A549 (cell line): ENCODE measurements at regions not wholly inside any gene's neighbourhood (a gene's known extent, or its start where the extent isn't known, plus 50 kb on each side); places are given as distances from the start of the nearest gene placed in this dataset.

Experiments used
- CEBPB ChIP-seq, 2 experiments: fragments of >200 bp in 1 of 2; sonication (Bioruptor Twin) in 1 of 2; formaldehyde crosslinking in 1 of 2; IDR thresholded peaks; 2 replicates each; pipeline ENCODE4 v1.6.1; 2012 to 2016
- CTCF ChIP-seq: fragments of >200 bp; sonication (Bioruptor Twin); formaldehyde crosslinking; IDR thresholded peaks from 3 replicates; pipeline ENCODE4 v1.5.1; 2016
- EP300 ChIP-seq, 2 experiments: fragments of >200 bp; sonication (Bioruptor Twin); formaldehyde crosslinking; IDR thresholded peaks; 2 replicates in 1 of 2; 3 replicates in 1 of 2; pipeline ENCODE4 v1.6.1; 2016 to 2017
- FOSL2 ChIP-seq, 2 experiments: fragments of 450-650 bp in 1 of 2; fragments of >200 bp in 1 of 2; sonication (Bioruptor Twin) in 1 of 2; formaldehyde crosslinking; IDR thresholded peaks; 2 replicates each; pipeline versions ENCODE4 v1.5.0 to v1.6.1; 2016 to 2020; ENCODE audit warnings: mild to moderate bottlenecking in 1 of 2, moderate library complexity in 1 of 2
- HDAC2 ChIP-seq: fragments of 200-600 bp; sonication (generic); IDR thresholded peaks from 2 replicates; pipeline ENCODE4 v1.6.1; 2016
- MAX ChIP-seq: IDR thresholded peaks from 2 replicates; pipeline ENCODE4 v1.6.1; 2012
- MYC ChIP-seq: IDR thresholded peaks from 2 replicates; pipeline ENCODE4 v1.6.1; 2012; ENCODE audit warnings: mild to moderate bottlenecking, inconsistent platforms, low read length, improper control_type of control experiment, borderline replicate concordance
- NFE2L2 ChIP-seq: fragments of 150-350 bp; conservative IDR thresholded peaks from 2 replicates; pipeline ENCODE4 v1.6.1; 2014; ENCODE audit warnings: low read length
- PHF8 ChIP-seq: fragments of 200-600 bp; sonication (generic); IDR thresholded peaks from 2 replicates; pipeline ENCODE4 v1.6.1; 2016; ENCODE audit warnings: low read depth, mild to moderate bottlenecking, antibody characterized with exemption, moderate library complexity, borderline replicate concordance
- POLR2A ChIP-seq: IDR thresholded peaks from 2 replicates; pipeline ENCODE4 v1.6.1; 2012; ENCODE audit warnings: mild to moderate bottlenecking, low read length
- RAD21 ChIP-seq, 2 experiments: fragments of >200 bp in 1 of 2; sonication (Bioruptor Twin) in 1 of 2; formaldehyde crosslinking in 1 of 2; IDR thresholded peaks in 1 of 2; conservative IDR thresholded peaks in 1 of 2; 2 replicates in 1 of 2; 3 replicates in 1 of 2; pipeline ENCODE4 v1.6.1; 2012 to 2018; ENCODE audit warnings: inconsistent platforms in 1 of 2
- SMC3 ChIP-seq: fragments of >200 bp; sonication (Bioruptor Twin); formaldehyde crosslinking; IDR thresholded peaks from 3 replicates; pipeline ENCODE4 v1.6.1; 2018; ENCODE audit warnings: inconsistent platforms
- USF2 ChIP-seq: fragments of 450-650 bp; IDR thresholded peaks from 2 replicates; pipeline ENCODE4 v1.6.1; 2014; ENCODE audit warnings: antibody characterized with exemption

GRCh38 chrX:9312922-9313867, 151.7 kb upstream of the TBL1X start:
- TF ChIP-seq CTCF (peak; percentile 43; the same call in 2 of the 3 replicates), MYC (no peak), FOSL2 (IDR thresholded peaks at IDR 0.05) (no peak), FOSL2 (CRISPR knock-in tag; IDR thresholded peaks at IDR 0.05) (no peak), EP300 (IDR thresholded peaks at IDR 0.05) (no peak), HDAC2 (no peak), PHF8 (no peak), CEBPB (IDR thresholded peaks at IDR 0.05) (no peak), SMC3 (no peak), RAD21 (conservative IDR thresholded peaks at IDR 0.05 in 1 of 2, IDR thresholded peaks at IDR 0.05 in 1 of 2) (peak; percentile 28 to 50; a peak in 4 of 5 replicates), POLR2A (no peak), NFE2L2 (no peak), MAX (no peak), USF2 (no peak)
